GM12864 (cell line): ENCODE measurements at regions not wholly inside any gene's neighbourhood (a gene's known extent, or its start where the extent isn't known, plus 50 kb on each side); places are given as distances from the start of the nearest gene placed in this dataset.

Experiments
- DNase-seq: peaks from one replicate; pipeline ENCODE4 v3.0.0-alpha.2; 2011; ENCODE audit warnings: low read depth
- H3K4me3 ChIP-seq: 2 replicates; pipeline ENCODE4 v1.5.1; 2011; ENCODE audit warnings: mild to moderate bottlenecking, low read depth, low read length, control low read depth
- CTCF ChIP-seq: IDR thresholded peaks from 2 replicates; pipeline ENCODE4 v1.5.1; 2011; ENCODE audit warnings: low read depth, mild to moderate bottlenecking, moderate library complexity, low read length, control low read depth, inconsistent platforms; ENCODE audit errors: missing control alignments

GRCh38 chr7:126222782-126223181 lies 1030.0 kb downstream of the GRM8 start:
- no peak for TF ChIP-seq CTCF
- no peak for DNase-seq
- no peak overlapping the region for H3K4me3 ChIP-seq

DNA sequence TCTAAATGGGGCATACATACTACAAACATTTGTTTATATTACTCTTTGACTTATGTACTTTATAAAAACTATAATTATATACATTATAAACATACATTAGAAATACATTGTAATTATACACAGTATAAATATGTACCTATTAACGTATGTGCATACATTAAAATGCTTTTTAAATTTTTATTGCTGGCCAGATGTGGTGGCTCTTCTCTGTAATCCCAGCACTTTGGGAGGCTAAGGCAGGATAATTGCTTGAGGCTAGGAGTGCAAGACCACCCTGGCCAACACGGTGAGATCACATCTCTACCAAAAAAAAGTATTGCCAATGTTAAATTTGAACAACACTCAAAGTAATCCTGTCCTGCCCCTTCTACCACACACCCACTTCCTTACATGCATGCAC lies 1037.0 kb downstream of the GRM8 start:
- TF ChIP-seq CTCF, result no peak
- DNase-seq, result no peak
- H3K4me3 ChIP-seq, result no peak overlapping the region

- no peak for TF ChIP-seq CTCF
- no peak for DNase-seq
- H3K4me3 ChIP-seq, result no peak overlapping the region
Observed at GRCh38 chr7:126213876-126214275, 1038.9 kb downstream of the GRM8 start.

- no peak overlapping the region for H3K4me3 ChIP-seq
- no peak for TF ChIP-seq CTCF
Observed at GRCh38 chr7:126211875-126212274, 1040.9 kb downstream of the GRM8 start.

DNA sequence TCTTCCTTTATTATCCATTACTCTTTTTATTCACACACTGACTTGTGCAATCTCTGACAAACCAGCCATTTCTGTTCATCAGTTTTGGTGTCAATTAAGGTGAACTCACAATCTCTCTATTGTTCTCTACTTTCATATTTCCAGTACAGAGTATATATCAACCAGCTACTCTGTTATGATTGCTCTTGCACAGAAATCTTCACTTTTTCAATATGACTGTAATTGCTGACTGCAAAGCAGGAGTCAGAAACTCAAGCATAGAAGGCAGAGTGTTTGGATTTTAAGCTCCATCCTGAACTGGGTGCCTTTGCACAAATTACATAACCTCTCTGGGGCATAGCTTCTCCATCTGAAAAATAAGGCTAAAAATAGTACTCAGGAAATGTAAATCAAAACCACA lies 1042.0 kb downstream of the GRM8 start:
- H3K4me3 ChIP-seq, result no peak overlapping the region
- TF ChIP-seq CTCF, result no peak
- no peak for DNase-seq

More at GRCh38 chr7:126211875-126212274, 1040.9 kb downstream of the GRM8 start:
- no peak for DNase-seq

DNA sequence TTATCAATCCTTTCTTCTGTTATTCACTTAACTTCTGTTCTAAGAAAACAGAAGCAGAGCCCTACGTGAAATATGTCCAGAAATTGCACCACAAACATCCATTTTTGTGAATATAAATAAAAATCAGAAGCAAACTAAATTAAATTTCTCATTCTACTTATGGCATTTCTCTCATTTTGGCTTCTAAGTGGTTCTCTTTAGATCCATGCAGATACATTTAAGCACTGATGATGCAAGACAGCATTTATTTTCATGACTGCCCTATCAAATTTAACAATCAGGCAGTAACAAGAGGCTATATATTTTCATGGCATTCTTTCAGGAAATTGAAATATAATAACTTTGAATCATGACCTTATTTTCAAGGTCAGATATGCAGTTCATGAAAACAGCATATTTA lies 1049.6 kb downstream of the GRM8 start:
- no peak for DNase-seq
- TF ChIP-seq CTCF, result no peak
- no peak overlapping the region for H3K4me3 ChIP-seq

DNA sequence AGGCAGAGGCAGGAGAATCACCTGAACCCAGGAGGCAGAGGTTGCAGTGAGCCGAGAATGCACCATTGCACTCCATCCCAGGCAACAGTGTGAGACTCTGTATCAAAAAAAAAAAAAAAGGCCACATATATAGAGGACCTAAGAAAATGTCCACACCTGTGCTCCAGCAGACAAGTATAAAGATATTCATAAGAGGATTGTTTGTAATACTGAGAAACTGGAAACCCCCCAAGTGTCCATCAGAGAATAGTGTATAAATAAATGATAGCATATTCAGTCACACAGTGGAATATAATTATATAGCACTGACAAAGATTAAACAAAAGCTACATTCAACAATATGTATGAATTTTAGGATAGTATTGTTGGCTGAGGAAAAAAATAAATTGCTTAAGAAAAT lies 1050.6 kb downstream of the GRM8 start:
- H3K4me3 ChIP-seq, result no peak overlapping the region
- TF ChIP-seq CTCF, result no peak
- no peak for DNase-seq
